Nephron progenitor cell (in vitro differentiated cells): ENCODE measurements at regions not wholly inside any gene's neighbourhood (a gene's known extent, or its start where the extent isn't known, plus 50 kb on each side); places are given as distances from the start of the nearest gene placed in this dataset.

Experiments
- DNase-seq: peaks from one replicate; pipeline ENCODE4 v3.0.0; 2021
- H3K27ac Mint-ChIP-seq: 2 replicates; pipeline ENCODE4 v1.8.0; 2021; ENCODE audit warnings: mild to moderate bottlenecking, moderate library complexity, mixed read lengths
- H3K27me3 Mint-ChIP-seq: 2 replicates; pipeline ENCODE4 v1.8.0; 2021; ENCODE audit warnings: mild to moderate bottlenecking, low read depth, mixed read lengths; ENCODE audit not compliant: poor library complexity
- H3K36me3 Mint-ChIP-seq: 2 replicates; pipeline ENCODE4 v1.8.0; 2021; ENCODE audit warnings: low read depth, mixed read lengths
- H3K4me1 Mint-ChIP-seq: 2 replicates; pipeline ENCODE4 v1.8.0; 2021; ENCODE audit warnings: mixed read lengths
- H3K4me3 Mint-ChIP-seq: 2 replicates; pipeline ENCODE4 v1.8.0; 2021; ENCODE audit warnings: mild to moderate bottlenecking, moderate library complexity, mixed read lengths
- H3K9me3 Mint-ChIP-seq: 2 replicates; pipeline ENCODE4 v1.8.0; 2021; ENCODE audit warnings: mild to moderate bottlenecking, moderate library complexity, mixed read lengths
- CTCF ChIP-seq: fragments of 200-600 bp; sonication (generic); IDR thresholded peaks from 2 replicates; pipeline ENCODE4 v1.5.0; 2021; ENCODE audit warnings: antibody characterized with exemption

- Mint-ChIP-seq H3K27me3 (no peaks in the 10 kb centered on the region), H3K4me1 (no peaks in the 10 kb centered on the region), H3K27ac (no peak overlapping the region), H3K9me3 (no peaks in the 10 kb centered on the region), H3K4me3 (no peak overlapping the region), H3K36me3 (no peaks in the 10 kb centered on the region)
- DNase-seq: no peak
- TF ChIP-seq CTCF: no peak
These were observed 73.6 kb downstream of the CYLC2 start for GRCh38 chr9:103068753-103069152.

GRCh38 chr9:103078581-103078980 is 83.4 kb downstream of the CYLC2 start:
- Mint-ChIP-seq H3K4me1 (no peaks in the 10 kb centered on the region), H3K9me3 (no peaks in the 10 kb centered on the region), H3K27me3 (no peaks in the 10 kb centered on the region), H3K4me3 (no peak overlapping the region), H3K27ac (no peak overlapping the region), H3K36me3 (no peaks in the 10 kb centered on the region)
- DNase-seq: no peak
- TF ChIP-seq CTCF: no peak

GRCh38 chr9:103082494-103082893 is 87.4 kb downstream of the CYLC2 start:
- Mint-ChIP-seq H3K36me3 (no peaks in the 10 kb centered on the region), H3K27me3 (no peaks in the 10 kb centered on the region), H3K4me3 (no peak overlapping the region), H3K4me1 (no peaks in the 10 kb centered on the region), H3K27ac (no peak overlapping the region), H3K9me3 (no peaks in the 10 kb centered on the region)
- no peak for DNase-seq
- no peak for TF ChIP-seq CTCF

GRCh38 chr9:103089357-103089756 is 94.2 kb downstream of the CYLC2 start:
- H3K27me3 Mint-ChIP-seq: no peaks in the 10 kb centered on the region

GRCh38 chr9:103104101-103104500 is 109.0 kb downstream of the CYLC2 start:
- Mint-ChIP-seq H3K4me3 (no peak overlapping the region), H3K27ac (no peak overlapping the region), H3K9me3 (peaks cover 7% of the 10 kb centered on the region), H3K27me3 (peaks cover 4% of the 10 kb centered on the region), H3K4me1 (no peaks in the 10 kb centered on the region), H3K36me3 (no peaks in the 10 kb centered on the region)
- TF ChIP-seq CTCF: no peak
- no peak for DNase-seq

More at GRCh38 chr9:103089357-103089756, 94.2 kb downstream of the CYLC2 start:
- no peak overlapping the region for H3K4me3 Mint-ChIP-seq
- DNase-seq: no peak
- H3K36me3 Mint-ChIP-seq: no peaks in the 10 kb centered on the region
- no peaks in the 10 kb centered on the region for H3K9me3 Mint-ChIP-seq
- no peaks in the 10 kb centered on the region for H3K4me1 Mint-ChIP-seq
- no peak overlapping the region for H3K27ac Mint-ChIP-seq
- no peak for TF ChIP-seq CTCF

- Mint-ChIP-seq H3K4me3 (no peak overlapping the region), H3K27me3 (peaks cover 4% of the 10 kb centered on the region), H3K9me3 (no peaks in the 10 kb centered on the region), H3K4me1 (no peaks in the 10 kb centered on the region), H3K36me3 (no peaks in the 10 kb centered on the region), H3K27ac (no peak overlapping the region)
- no peak for DNase-seq
- TF ChIP-seq CTCF: no peak
These were observed 121.1 kb downstream of the CYLC2 start for GRCh38 chr9:103116246-103116645.
